K562 (cell line): ENCODE measurements at regions not wholly inside any gene's neighbourhood (a gene's known extent, or its start where the extent isn't known, plus 50 kb on each side); places are given as distances from the start of the nearest gene placed in this dataset.

Source experiments
- ATAC-seq: fragments of 200-7000 bp; cut with Tn5 transposase; 3 replicates; pipeline ENCODE4 v1.9.1; 2020; ENCODE audit warnings: moderate library complexity
- BruUV-seq: library from RNA; stranded (reverse); fragments of 400-500 nt; replicated peaks from 2 replicates; lab custom pipeline; 2021; lab: Mats Ljungman, UMichigan
- CTCF ChIA-PET: fragments of 300-600 bp; formaldehyde crosslinking; extraction: SDS; loops from one replicate; lab custom pipeline; 2021; ENCODE audit warnings: low intra/inter-chr PET ratio; lab: Yijun Ruan, JAX
- POLR2A ChIA-PET: fragments of 300-600, 350-650 bp; sonication (Branson Sonifier 250); formaldehyde crosslinking; extraction: SDS; loops from one replicate; lab custom pipeline; 2021; ENCODE audit warnings: antibody characterized with exemption, inconsistent platforms; lab: Yijun Ruan, JAX
- DNase-seq, 4 experiments: peaks; one replicate each; pipeline versions ENCODE4 v3.0.0 to v3.0.0-alpha.2; 2011 to 2018; ENCODE audit warnings: low spot score in 3 of 4, mixed read lengths in 3 of 4; ENCODE audit errors: extremely low read depth in 1 of 4
- FAIRE-seq: peaks from 2 replicates; lab custom pipeline; 2011; peaks lifted over from hg19 to GRCh38; lab: Jason Lieb, UNC
- H2AFZ ChIP-seq: 2 replicates; pipeline ENCODE4 v1.6.0; 2011; ENCODE audit warnings: low read depth, low read length, control low read depth, inconsistent platforms
- H3K27ac ChIP-seq: fragments of 200-600 bp; 3 replicates; pipeline ENCODE4 v1.8.0; 2011; ENCODE audit warnings: low read depth, mild to moderate bottlenecking, control low read depth, inconsistent platforms, low read length, moderate library complexity, mixed read lengths; ENCODE audit errors: extremely low read depth
- H3K27me3 ChIP-seq, 2 experiments: fragments of 300-600 bp in 1 of 2; 2 replicates in 1 of 2; 3 replicates in 1 of 2; pipeline versions ENCODE4 v1.6.0 to v1.8.0; 2011; ENCODE audit warnings: inconsistent platforms in 2 of 2, low read length in 2 of 2, mild to moderate bottlenecking in 1 of 2, mixed read lengths in 1 of 2, moderate library complexity in 1 of 2; ENCODE audit not compliant: control insufficient read depth in 2 of 2, insufficient read depth in 2 of 2
- H3K36me3 ChIP-seq: fragments of 300-600 bp; 3 replicates; pipeline ENCODE4 v1.8.0; 2011; ENCODE audit warnings: mild to moderate bottlenecking, low read length, inconsistent platforms; ENCODE audit not compliant: control insufficient read depth, insufficient read depth
- H3K4me1 ChIP-seq, 2 experiments: fragments of 200-600 bp in 1 of 2; replicated peaks in 1 of 2; 2 replicates in 1 of 2; 3 replicates in 1 of 2; pipeline versions ENCODE4 v1.5.1 to v1.8.0; 2011; ENCODE audit warnings: inconsistent platforms in 2 of 2, low read length in 2 of 2, mild to moderate bottlenecking in 1 of 2, mixed read lengths in 1 of 2, moderate library complexity in 1 of 2; ENCODE audit not compliant: control insufficient read depth in 2 of 2, insufficient read depth in 2 of 2
- H3K4me2 ChIP-seq: 2 replicates; pipeline ENCODE4 v1.6.1; 2011; ENCODE audit warnings: low read length, control low read depth, inconsistent platforms, mixed read lengths; ENCODE audit not compliant: insufficient read depth
- H3K4me3 ChIP-seq: fragments of 200-600 bp; sonication (generic), shearing (Covaris generic); 2 replicates; pipeline ENCODE4 v1.5.1; 2016; ENCODE audit warnings: control low read depth, inconsistent platforms
- H3K79me2 ChIP-seq: fragments of 200-600 bp; 3 replicates; pipeline ENCODE4 v1.8.0; 2011; ENCODE audit warnings: low read length, inconsistent platforms; ENCODE audit not compliant: control insufficient read depth, insufficient read depth
- H3K9ac ChIP-seq, 2 experiments: 2 replicates each; pipeline versions ENCODE4 v1.6.0 to v1.6.1; 2011; ENCODE audit warnings: low read depth in 2 of 2, low read length in 2 of 2, control low read depth in 1 of 2, inconsistent platforms in 1 of 2, mild to moderate bottlenecking in 1 of 2, mixed read lengths in 1 of 2; ENCODE audit not compliant: insufficient read depth in 1 of 2
- H3K9me1 ChIP-seq: one replicate; pipeline ENCODE4 v1.6.0; 2011; ENCODE audit warnings: inconsistent platforms, mild to moderate bottlenecking, low read length, moderate library complexity; ENCODE audit not compliant: control insufficient read depth, insufficient read depth
- H3K9me3 ChIP-seq: replicated peaks from 2 replicates; pipeline ENCODE4 v1.5.1; 2011; ENCODE audit warnings: low read depth, low read length, inconsistent platforms; ENCODE audit not compliant: control insufficient read depth, insufficient read depth
- H4K20me1 ChIP-seq: replicated peaks from 2 replicates; pipeline ENCODE4 v1.6.1; 2011; ENCODE audit warnings: low read length, inconsistent platforms, mixed read lengths; ENCODE audit not compliant: control insufficient read depth, insufficient read depth
- ARNT ChIP-seq, 2 experiments: fragments of 450-650 bp; IDR thresholded peaks; 2 replicates each; pipeline ENCODE4 v1.6.1; 2016; ENCODE audit warnings: mild to moderate bottlenecking in 1 of 2
- ELF1 ChIP-seq: fragments of 200-800 bp; sonication (Bioruptor generic); IDR thresholded peaks from 2 replicates; pipeline ENCODE4 v1.6.1; 2016; ENCODE audit warnings: missing genetic modification characterization, missing compliant biosample characterization
- FOXP1 ChIP-seq: sonication (generic); formaldehyde crosslinking; IDR thresholded peaks from 2 replicates; pipeline ENCODE4 v1.8.0; 2022; ENCODE audit warnings: mild to moderate bottlenecking, missing genetic modification reagents
- HLTF ChIP-seq: fragments of 450-650 bp; IDR thresholded peaks from 2 replicates; pipeline ENCODE4 v1.6.1; 2016
- NR2C1 ChIP-seq, 2 experiments: fragments of 450-650 bp; IDR thresholded peaks; 2 replicates each; pipeline ENCODE4 v1.6.1; 2017; ENCODE audit warnings: mild to moderate bottlenecking in 2 of 2, antibody characterized with exemption in 1 of 2, inconsistent platforms in 1 of 2, missing compliant biosample characterization in 1 of 2, missing genetic modification characterization in 1 of 2
- NR4A1 ChIP-seq, 2 experiments: fragments of 250-450 bp in 1 of 2; fragments of 450-650 bp in 1 of 2; sonication (Bioruptor Pico) in 1 of 2; IDR thresholded peaks; 2 replicates each; pipeline versions ENCODE4 v1.4.0 to v1.6.1; 2016 to 2020; ENCODE audit warnings: mild to moderate bottlenecking in 2 of 2, missing compliant biosample characterization in 1 of 2, missing genetic modification characterization in 1 of 2, moderate library complexity in 1 of 2
- PHTF2 ChIP-seq: fragments of 250-450 bp; sonication (Bioruptor Pico); IDR thresholded peaks from 2 replicates; pipeline ENCODE4 v1.5.0; 2021; ENCODE audit warnings: mild to moderate bottlenecking
- POLR2A ChIP-seq: fragments of 450-650 bp; conservative IDR thresholded peaks from 2 replicates; pipeline ENCODE4 v1.6.1; 2016
- PRDM10 ChIP-seq: fragments of 450-650 bp; IDR thresholded peaks from 2 replicates; pipeline ENCODE4 v1.6.1; 2018; ENCODE audit not compliant: partially characterized antibody
- RAD51 ChIP-seq: fragments of 450-650 bp; IDR thresholded peaks from 2 replicates; pipeline ENCODE4 v1.7.1; 2016; ENCODE audit warnings: low read depth, mild to moderate bottlenecking, borderline replicate concordance
- RBFOX2 ChIP-seq: fragments of 200-400 bp; formaldehyde crosslinking; IDR thresholded peaks from 2 replicates; pipeline ENCODE4 v1.6.1; 2017; ENCODE audit warnings: low read depth, mild to moderate bottlenecking, low read length, moderate library complexity
- STAT5A ChIP-seq: IDR thresholded peaks from 2 replicates; pipeline ENCODE4 v1.6.1; 2012; ENCODE audit warnings: low read length, inconsistent platforms, borderline replicate concordance
- TAF1 ChIP-seq: IDR thresholded peaks from 2 replicates; pipeline ENCODE4 v1.6.1; 2011; ENCODE audit warnings: mild to moderate bottlenecking, low read length, moderate library complexity; ENCODE audit not compliant: insufficient read depth, control insufficient read depth, severe bottlenecking; ENCODE audit errors: extremely low read depth
- TAF9B ChIP-seq: fragments of 450-650 bp; IDR thresholded peaks from 2 replicates; pipeline ENCODE4 v1.6.1; 2018; ENCODE audit warnings: mild to moderate bottlenecking; ENCODE audit not compliant: partially characterized antibody
- ZNF134 ChIP-seq: fragments of 250-450 bp; sonication (Bioruptor Pico); conservative IDR thresholded peaks from 2 replicates; pipeline ENCODE4 v1.4.0; 2020
- WGBS: fragments of 100-300 bp; shearing (Covaris generic); methylation state at CpG from one replicate; pipeline ENCODE4 v1.1.6; 2016; ENCODE audit warnings: low coverage, mixed read lengths; ENCODE audit not compliant: insufficient coverage; ENCODE audit errors: missing lambda C conversion rate; 5-methylcytosine and 5-hydroxymethylcytosine counted together
- in situ Hi-C: fragments of 300-500 bp; cut with MboI; formaldehyde crosslinking; loops from 4 replicates; pipeline ENCODE4 v1.15.0; 2018; ENCODE audit warnings: inconsistent platforms, mixed read lengths
- intact Hi-C: fragments of 100-400 bp; cut with micrococcal nuclease; formaldehyde crosslinking; loops from 2 replicates; pipeline ENCODE4 v1.14.2; 2022
- TF ChIP-seq, protein P1 (sequence below): sonication (generic); formaldehyde crosslinking; IDR thresholded peaks from 2 replicates; pipeline ENCODE4 v1.8.0; 2023; ENCODE audit warnings: mild to moderate bottlenecking, missing genetic modification reagents
- TF ChIP-seq, protein P2 (sequence below): fragments of 200-800 bp; sonication (Bioruptor generic); IDR thresholded peaks from 2 replicates; pipeline ENCODE4 v1.6.1; 2017; ENCODE audit warnings: missing genetic modification characterization, missing compliant biosample characterization

DNA sequence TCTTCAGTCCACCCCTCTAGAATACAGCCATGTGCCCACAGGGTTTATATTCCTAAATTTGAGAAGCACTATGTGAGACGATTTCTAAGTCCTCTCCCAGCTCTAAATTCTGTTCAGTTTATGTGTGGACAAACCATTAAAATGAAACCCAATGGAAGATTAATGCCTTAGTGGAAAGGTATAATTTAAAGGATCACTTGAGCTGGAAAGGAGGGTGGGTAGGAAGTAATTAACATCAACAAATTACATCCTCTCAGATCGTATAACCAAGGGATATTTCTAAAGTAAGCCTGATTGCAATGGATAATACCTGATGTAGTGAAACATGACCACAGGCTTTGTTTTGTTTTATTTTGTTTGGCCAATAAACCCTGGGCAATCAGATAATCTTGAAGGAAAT is 511.0 kb upstream of the COBL start (continued):
- TF ChIP-seq STAT5A = no peak
- TF ChIP-seq, protein P1, sequence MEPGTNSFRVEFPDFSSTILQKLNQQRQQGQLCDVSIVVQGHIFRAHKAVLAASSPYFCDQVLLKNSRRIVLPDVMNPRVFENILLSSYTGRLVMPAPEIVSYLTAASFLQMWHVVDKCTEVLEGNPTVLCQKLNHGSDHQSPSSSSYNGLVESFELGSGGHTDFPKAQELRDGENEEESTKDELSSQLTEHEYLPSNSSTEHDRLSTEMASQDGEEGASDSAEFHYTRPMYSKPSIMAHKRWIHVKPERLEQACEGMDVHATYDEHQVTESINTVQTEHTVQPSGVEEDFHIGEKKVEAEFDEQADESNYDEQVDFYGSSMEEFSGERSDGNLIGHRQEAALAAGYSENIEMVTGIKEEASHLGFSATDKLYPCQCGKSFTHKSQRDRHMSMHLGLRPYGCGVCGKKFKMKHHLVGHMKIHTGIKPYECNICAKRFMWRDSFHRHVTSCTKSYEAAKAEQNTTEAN (CRISPR knock-in tag) = no peak
- TF ChIP-seq NR4A1 (CRISPR knock-in tag; IDR thresholded peaks at IDR 0.05) = no peak
- TF ChIP-seq NR4A1 (tag; IDR thresholded peaks at IDR 0.05) = no peak
- no peak for TF ChIP-seq HLTF
- TF ChIP-seq ELF1 = no peak
- no peak for TF ChIP-seq RAD51
- TF ChIP-seq PHTF2 (CRISPR knock-in tag) = no peak
- TF ChIP-seq TAF1 = no peak
- TF ChIP-seq, all 486 proteins: peak for 0

- Histone ChIP-seq H3K4me3 (no peak overlapping the region), H3K4me1 (no peaks in the 10 kb centered on the region), H3K36me3 (no peaks in the 10 kb centered on the region), H3K27ac (no peak overlapping the region), H3K9me3 (no peaks in the 10 kb centered on the region), H4K20me1 (no peaks in the 10 kb centered on the region), H3K9ac (no peak overlapping the region), H2AFZ (no peak overlapping the region), H3K79me2 (no peaks in the 10 kb centered on the region), H3K9me1 (no peaks in the 10 kb centered on the region), H3K27me3 (no peaks in the 10 kb centered on the region), H3K4me2 (no peak overlapping the region)
- no peak for ATAC-seq
- WGBS = 2% methylated on average over 7 of the region's 7 CpGs
- ChIA-PET CTCF (no interaction called here), POLR2A (no interaction called here)
- FAIRE-seq = no peak
- no TSS peak for BruUV-seq
- intact Hi-C loops = no loop called here
- no peak for DNase-seq
- in situ Hi-C loops = no loop called here
- TF ChIP-seq RBFOX2 (no peak), ARNT (IDR thresholded peaks at IDR 0.05) (no peak), NR2C1 (IDR thresholded peaks at IDR 0.05) (no peak), NR2C1 (tag; IDR thresholded peaks at IDR 0.05) (no peak), ZNF134 (no peak), PRDM10 (no peak), TAF9B (no peak), FOXP1 (CRISPR knock-in tag) (no peak), POLR2A (no peak)
- TF ChIP-seq, protein P2, sequence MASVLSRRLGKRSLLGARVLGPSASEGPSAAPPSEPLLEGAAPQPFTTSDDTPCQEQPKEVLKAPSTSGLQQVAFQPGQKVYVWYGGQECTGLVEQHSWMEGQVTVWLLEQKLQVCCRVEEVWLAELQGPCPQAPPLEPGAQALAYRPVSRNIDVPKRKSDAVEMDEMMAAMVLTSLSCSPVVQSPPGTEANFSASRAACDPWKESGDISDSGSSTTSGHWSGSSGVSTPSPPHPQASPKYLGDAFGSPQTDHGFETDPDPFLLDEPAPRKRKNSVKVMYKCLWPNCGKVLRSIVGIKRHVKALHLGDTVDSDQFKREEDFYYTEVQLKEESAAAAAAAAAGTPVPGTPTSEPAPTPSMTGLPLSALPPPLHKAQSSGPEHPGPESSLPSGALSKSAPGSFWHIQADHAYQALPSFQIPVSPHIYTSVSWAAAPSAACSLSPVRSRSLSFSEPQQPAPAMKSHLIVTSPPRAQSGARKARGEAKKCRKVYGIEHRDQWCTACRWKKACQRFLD = no peak
Observed at GRCh38 chr7:51824050-51824449, 507.4 kb upstream of the COBL start.
